HepG2 (cell line): ENCODE measurements at regions not wholly inside any gene's neighbourhood (a gene's known extent, or its start where the extent isn't known, plus 50 kb on each side); places are given as distances from the start of the nearest gene placed in this dataset.

Experiments
- ATAC-seq: fragments of 200-7000 bp; cut with Tn5 transposase; 3 replicates; pipeline ENCODE4 v1.9.1; 2020; ENCODE audit warnings: mild to moderate bottlenecking, moderate library complexity
- BruUV-seq: library from RNA; stranded (reverse); fragments of 400-500 nt; replicated peaks from 2 replicates; lab custom pipeline; 2021; lab: Mats Ljungman, UMichigan
- CTCF ChIA-PET: fragments of 300-600 bp; formaldehyde crosslinking; extraction: SDS; loops from one replicate; lab custom pipeline; 2021; ENCODE audit warnings: low total read pairs, inconsistent platforms, low intra/inter-chr PET ratio; lab: Yijun Ruan, JAX
- POLR2A ChIA-PET: fragments of 350-600 bp; sonication (Branson Sonifier 250); formaldehyde crosslinking; loops from one replicate; lab custom pipeline; 2020; ENCODE audit warnings: antibody characterized with exemption, inconsistent platforms; lab: Yijun Ruan, JAX
- DNase-seq: peaks from one replicate; pipeline ENCODE4 v3.0.0-alpha.2; 2015; ENCODE audit warnings: low spot score
- FAIRE-seq: peaks from 3 replicates; lab custom pipeline; 2011; peaks lifted over from hg19 to GRCh38; lab: Jason Lieb, UNC
- H2AFZ ChIP-seq: one replicate; pipeline ENCODE4 v1.6.1; 2011; ENCODE audit warnings: low read length, inconsistent platforms
- H3K27ac ChIP-seq: fragments of 300-600 bp; 3 replicates; pipeline ENCODE4 v1.8.0; 2011; ENCODE audit warnings: mixed run types, mild to moderate bottlenecking, mixed read lengths, low read length, inconsistent platforms; ENCODE audit not compliant: insufficient read depth; ENCODE audit errors: extremely low read length
- H3K27me3 ChIP-seq, 2 experiments: fragments of 200-600 bp in 1 of 2; 2 replicates in 1 of 2; 3 replicates in 1 of 2; pipeline versions ENCODE4 v1.6.0 to v1.8.0; 2011; ENCODE audit warnings: low read length in 2 of 2, mild to moderate bottlenecking in 2 of 2, moderate library complexity in 2 of 2, inconsistent platforms in 1 of 2; ENCODE audit not compliant: insufficient read depth in 2 of 2, control insufficient read depth in 1 of 2
- H3K36me3 ChIP-seq, 2 experiments: fragments of 200-600 bp in 1 of 2; replicated peaks in 1 of 2; 2 replicates in 1 of 2; 3 replicates in 1 of 2; pipeline versions ENCODE4 v1.5.1 to v1.8.0; 2011; ENCODE audit warnings: low read length in 2 of 2, inconsistent platforms in 1 of 2; ENCODE audit not compliant: insufficient read depth in 2 of 2, control insufficient read depth in 1 of 2
- H3K4me1 ChIP-seq: 2 replicates; pipeline ENCODE4 v1.5.1; 2012; ENCODE audit warnings: low read length, inconsistent platforms; ENCODE audit not compliant: insufficient read depth
- H3K4me2 ChIP-seq: 2 replicates; pipeline ENCODE4 v1.6.0; 2011; ENCODE audit warnings: low read depth, low read length, inconsistent platforms
- H3K4me3 ChIP-seq, 3 experiments: fragments of 200-600 bp in 1 of 3; sonication (generic), shearing (Covaris generic) in 1 of 3; replicated peaks in 1 of 3; 2 replicates each; pipeline ENCODE4 v1.5.1; 2011 to 2016; ENCODE audit warnings: low read length in 3 of 3, inconsistent platforms in 2 of 3, low read depth in 2 of 3, mild to moderate bottlenecking in 2 of 3, control low read depth in 1 of 3, mixed read lengths in 1 of 3; ENCODE audit not compliant: insufficient read depth in 1 of 3
- H3K79me2 ChIP-seq: one replicate; pipeline ENCODE4 v1.6.1; 2011; ENCODE audit warnings: low read length, inconsistent platforms; ENCODE audit not compliant: insufficient read depth
- H3K9ac ChIP-seq: 2 replicates; pipeline ENCODE4 v1.6.0; 2011; ENCODE audit warnings: mild to moderate bottlenecking, low read depth, low read length, inconsistent platforms; ENCODE audit not compliant: insufficient read depth
- H3K9me3 ChIP-seq: 2 replicates; pipeline ENCODE4 v1.5.1; 2012; ENCODE audit warnings: mild to moderate bottlenecking, low read length
- H4K20me1 ChIP-seq: 2 replicates; pipeline ENCODE4 v1.6.0; 2011; ENCODE audit warnings: inconsistent platforms, mild to moderate bottlenecking, low read length, moderate library complexity; ENCODE audit not compliant: insufficient read depth
- CHD4 ChIP-seq: fragments of 200-600 bp; sonication (generic); IDR thresholded peaks from 2 replicates; pipeline ENCODE4 v1.7.0; 2017; ENCODE audit warnings: mild to moderate bottlenecking, low read length, borderline replicate concordance
- EZH2 ChIP-seq: conservative IDR thresholded peaks from 2 replicates; pipeline ENCODE4 v1.6.1; 2012; ENCODE audit warnings: mild to moderate bottlenecking, low read depth, low read length, moderate library complexity
- NR2C2 ChIP-seq: sonication (generic); formaldehyde crosslinking; IDR thresholded peaks from 2 replicates; pipeline ENCODE4 v1.4.0; 2020; ENCODE audit warnings: missing genetic modification reagents, mild to moderate bottlenecking, moderate library complexity, borderline replicate concordance
- PRDM4 ChIP-seq: sonication (generic); formaldehyde crosslinking; IDR thresholded peaks from 2 replicates; pipeline ENCODE4 v1.9.0; 2021; ENCODE audit warnings: missing genetic modification reagents, borderline replicate concordance
- SALL1 ChIP-seq: sonication (generic); formaldehyde crosslinking; IDR thresholded peaks from 2 replicates; pipeline ENCODE4 v1.8.0; 2022; ENCODE audit warnings: mild to moderate bottlenecking, missing genetic modification reagents
- SRY ChIP-seq: sonication (generic); formaldehyde crosslinking; IDR thresholded peaks from 2 replicates; pipeline ENCODE4 v1.8.0; 2022; ENCODE audit warnings: mild to moderate bottlenecking, missing genetic modification reagents
- ZBTB37 ChIP-seq: sonication (generic); formaldehyde crosslinking; IDR thresholded peaks from 2 replicates; pipeline ENCODE4 v1.4.0; 2020; ENCODE audit warnings: mild to moderate bottlenecking, missing genetic modification reagents
- ZNF746 ChIP-seq: sonication (generic); formaldehyde crosslinking; IDR thresholded peaks from 2 replicates; pipeline ENCODE4 v1.8.0; 2022; ENCODE audit warnings: mild to moderate bottlenecking, missing genetic modification reagents
- ZSCAN30 ChIP-seq: sonication (generic); formaldehyde crosslinking; IDR thresholded peaks from 2 replicates; pipeline ENCODE4 v1.5.0; 2020; ENCODE audit warnings: mild to moderate bottlenecking, missing genetic modification reagents
- WGBS: methylation state at CpG from one replicate; pipeline ENCODE4 v1.1.6; 2017; ENCODE audit warnings: low lambda C conversion rate; 5-methylcytosine and 5-hydroxymethylcytosine counted together
- in situ Hi-C: cut with HindIII; loops from 2 replicates; pipeline ENCODE4 v1.10.0; 2017; ENCODE audit warnings: low pct_unique_long_range_greater_than_20kb; ENCODE audit not compliant: extremely low pct_ligation_motif_present
- intact Hi-C: fragments of 100-400 bp; cut with micrococcal nuclease; formaldehyde crosslinking; loops from one replicate; pipeline ENCODE4 v1.10.0; 2022; ENCODE audit not compliant: unreplicated experiment

GRCh38 chr5:31049461-31049860 is 144.0 kb upstream of the CDH6 start:
- BruUV-seq: no TSS peak
- Histone ChIP-seq H3K9me3 (no peaks in the 10 kb centered on the region), H4K20me1 (no peaks in the 10 kb centered on the region), H3K4me1 (no peaks in the 10 kb centered on the region), H3K79me2 (no peaks in the 10 kb centered on the region), H2AFZ (no peak overlapping the region), H3K36me3 (no peaks in the 10 kb centered on the region), H3K9ac (no peak overlapping the region), H3K27me3 (no peaks in the 10 kb centered on the region), H3K4me2 (no peak overlapping the region), H3K27ac (no peak overlapping the region), H3K4me3 (no peak overlapping the region)
- ATAC-seq (no peak), DNase-seq (no peak), FAIRE-seq (no peak)
- TF ChIP-seq PRDM4 (CRISPR knock-in tag) (no peak), EZH2 (no peak), ZNF746 (CRISPR knock-in tag) (no peak)
- intact Hi-C loops (no loop called here), in situ Hi-C loops (no loop called here)
- ChIA-PET CTCF (no interaction called here), POLR2A (no interaction called here)
- WGBS: 18% methylated on average over 3 of the region's 3 CpGs

GRCh38 chr5:31048282-31049270 is 144.9 kb upstream of the CDH6 start:
- in situ Hi-C loops (no loop called here), intact Hi-C loops (no loop called here)
- DNase-seq (no peak), ATAC-seq (no peak), FAIRE-seq (no peak)
- POLR2A ChIA-PET: no interaction called here
- Histone ChIP-seq H4K20me1 (no peaks in the 10 kb centered on the region), H3K4me2 (no peak overlapping the region), H3K27ac (no peak overlapping the region), H2AFZ (no peak overlapping the region), H3K36me3 (no peaks in the 10 kb centered on the region), H3K79me2 (no peaks in the 10 kb centered on the region), H3K9me3 (no peaks in the 10 kb centered on the region), H3K4me3 (no peak overlapping the region), H3K4me1 (no peaks in the 10 kb centered on the region), H3K9ac (no peak overlapping the region), H3K27me3 (no peaks in the 10 kb centered on the region)
- CTCF ChIA-PET: no interaction called here
- 0% methylated on average over 7 of the region's 8 CpGs for WGBS
- no peak for TF ChIP-seq ZSCAN30 (CRISPR knock-in tag)
- TF ChIP-seq CHD4: no peak
- no peak for TF ChIP-seq ZBTB37
- TF ChIP-seq SRY (CRISPR knock-in tag): no peak
- TF ChIP-seq NR2C2: no peak
- no peak for TF ChIP-seq SALL1
- BruUV-seq: no TSS peak
